ENCODE measurements at regions not wholly inside any gene's neighbourhood (a gene's known extent, or its start where the extent isn't known, plus 50 kb on each side); places are given as distances from the start of the nearest gene placed in this dataset.

GRCh38 chr3:181790561-181790960 is 78.8 kb downstream of the SOX2 start:
- ChIA-PET POLR2A (no interaction called here), CTCF (no interaction called here)
- DNase-seq (ENCODE audit: extremely low spot score), result no peak
- TF ChIP-seq CTCF (IDR thresholded peaks at IDR 0.05; ENCODE audit: control extremely low read depth, extremely low read depth, low read depth, missing control alignments), result no peak

GRCh38 chr3:181791056-181791955 is 79.6 kb downstream of the SOX2 start:
- CTCF ChIA-PET, result interaction anchor here (0.7 kb wide), 1 partner anchor 24 kb away, joined by 3 read pairs; no protein-coding TSS in a partner anchor
- no peak for DNase-seq (ENCODE audit: extremely low spot score)
- POLR2A ChIA-PET, result no interaction called here
- TF ChIP-seq CTCF (IDR thresholded peaks at IDR 0.05; ENCODE audit: control extremely low read depth, extremely low read depth, low read depth, missing control alignments), result no peak

- ChIA-PET CTCF (no interaction called here), POLR2A (no interaction called here)
- TF ChIP-seq CTCF (IDR thresholded peaks at IDR 0.05; ENCODE audit: control extremely low read depth, extremely low read depth, low read depth, missing control alignments), result no peak
- DNase-seq (ENCODE audit: extremely low spot score), result no peak
These were observed 81.3 kb downstream of the SOX2 start for GRCh38 chr3:181793006-181793405.

GRCh38 chr3:181794011-181794790 is 82.5 kb downstream of the SOX2 start:
- no peak for TF ChIP-seq CTCF (IDR thresholded peaks at IDR 0.05; ENCODE audit: control extremely low read depth, extremely low read depth, low read depth, missing control alignments)
- POLR2A ChIA-PET, result no interaction called here
- DNase-seq (ENCODE audit: extremely low spot score), result no peak
- CTCF ChIA-PET, result no interaction called here

- POLR2A ChIA-PET, result no interaction called here
- no peak for DNase-seq (ENCODE audit: extremely low spot score)
- CTCF ChIA-PET, result interaction anchor here (1.8 kb wide), 1 partner anchor 9 kb away, joined by 7 read pairs; no protein-coding TSS in a partner anchor
- TF ChIP-seq CTCF (IDR thresholded peaks at IDR 0.05; ENCODE audit: control extremely low read depth, extremely low read depth, low read depth, missing control alignments), result no peak
These were observed 84.9 kb downstream of the SOX2 start for GRCh38 chr3:181796641-181797040.

GRCh38 chr3:181797431-181797830 is 85.7 kb downstream of the SOX2 start:
- CTCF ChIA-PET, result interaction anchor here (1.8 kb wide), 1 partner anchor 9 kb away, joined by 7 read pairs; no protein-coding TSS in a partner anchor
- DNase-seq (ENCODE audit: extremely low spot score), result no peak
- POLR2A ChIA-PET, result no interaction called here
- no peak for TF ChIP-seq CTCF (IDR thresholded peaks at IDR 0.05; ENCODE audit: control extremely low read depth, extremely low read depth, low read depth, missing control alignments)
